GM19043 (cell line): ENCODE measurements at regions not wholly inside any gene's neighbourhood (a gene's known extent, or its start where the extent isn't known, plus 50 kb on each side); places are given as distances from the start of the nearest gene placed in this dataset.
"Not testable (repeated sequence)": the region's sequence is repeated elsewhere in the genome, so short reads cannot be mapped to it uniquely, and the experiment has no call there.

ENCODE experiments used
- ATAC-seq: cut with Tn5 transposase; IDR thresholded peaks from one replicate; pipeline ENCODE4 v1.9.1; 2021; ENCODE audit warnings: low read depth; ENCODE audit not compliant: unreplicated experiment

DNA sequence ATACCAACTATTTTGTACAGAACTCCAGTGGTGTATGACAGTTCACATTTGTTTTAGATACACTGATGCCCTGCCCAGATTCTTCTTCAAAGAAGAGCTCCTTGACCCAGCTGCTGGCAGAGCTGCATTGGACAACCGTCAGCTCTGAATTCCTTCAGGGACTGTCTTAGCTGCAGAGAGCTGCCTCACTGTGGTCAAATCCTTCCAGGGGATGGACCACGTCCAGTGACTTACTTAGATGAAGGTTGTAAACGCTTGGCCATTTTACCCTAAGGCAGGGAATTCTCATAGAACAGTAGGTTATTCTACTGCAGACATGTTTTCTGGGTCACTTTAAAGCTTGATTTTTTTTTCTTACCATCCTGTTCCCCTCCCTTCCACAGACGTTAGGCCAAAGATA is 905.0 kb upstream of the ATXN7L3B start:
- no peak for ATAC-seq

DNA sequence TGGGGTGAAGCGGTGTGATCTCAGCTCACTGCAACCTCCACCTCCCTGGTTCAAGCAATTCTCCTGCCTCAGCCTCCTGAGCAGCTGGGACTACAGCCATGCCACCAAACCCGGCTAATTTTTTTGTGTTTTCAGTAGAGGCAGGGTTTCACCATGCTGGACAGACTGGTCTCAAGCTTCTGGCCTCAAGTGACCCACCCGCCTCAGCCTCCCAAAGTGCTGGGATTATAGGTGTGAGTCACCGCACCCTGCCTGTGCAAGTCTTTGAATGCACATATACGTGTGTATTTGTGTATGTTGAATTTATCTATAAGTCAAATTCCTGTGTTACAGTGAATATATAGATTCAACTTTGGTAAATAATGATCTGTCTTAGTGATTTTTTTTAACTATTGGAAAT is 898.2 kb upstream of the ATXN7L3B start:
- not testable (repeated sequence) for ATAC-seq

DNA sequence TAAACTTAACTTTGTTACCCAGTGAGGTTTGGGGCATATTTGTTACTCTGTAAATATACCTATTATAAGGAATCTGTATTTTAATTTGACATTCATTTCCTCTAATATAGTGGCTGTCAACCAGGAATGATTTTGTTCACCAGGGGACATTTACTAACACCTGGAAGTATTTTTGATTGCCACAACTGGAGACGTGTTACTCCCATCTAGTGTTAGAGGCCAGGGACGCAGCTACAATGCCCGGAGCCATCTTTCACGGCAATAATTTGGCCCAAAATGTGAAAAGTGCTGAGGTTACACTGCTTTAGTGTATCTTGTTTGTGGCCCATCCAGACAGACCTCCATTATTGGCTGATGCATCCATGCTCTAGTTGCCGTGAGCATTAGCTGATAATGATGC is 881.3 kb upstream of the ATXN7L3B start:
- ATAC-seq, result no peak

DNA sequence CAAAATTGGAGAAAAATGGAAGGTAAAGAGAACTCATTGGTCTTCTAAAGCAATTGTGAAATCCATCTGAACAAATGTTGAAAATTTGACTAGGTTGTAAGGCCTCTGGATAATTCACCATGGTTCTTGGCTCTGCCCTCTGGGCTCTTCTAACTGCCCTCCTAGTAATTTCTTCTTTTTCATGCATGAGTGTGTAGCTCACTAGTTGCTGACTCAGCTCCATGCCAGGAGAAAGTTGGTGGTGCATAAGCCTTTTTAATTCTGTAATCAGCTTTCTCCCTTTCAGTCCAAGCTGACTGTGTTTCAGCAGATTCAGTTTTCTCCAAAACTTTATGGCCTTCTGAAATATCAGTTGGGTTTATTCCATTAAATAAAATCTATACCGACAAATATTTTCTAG is 877.8 kb upstream of the ATXN7L3B start:
- ATAC-seq, result no peak

DNA sequence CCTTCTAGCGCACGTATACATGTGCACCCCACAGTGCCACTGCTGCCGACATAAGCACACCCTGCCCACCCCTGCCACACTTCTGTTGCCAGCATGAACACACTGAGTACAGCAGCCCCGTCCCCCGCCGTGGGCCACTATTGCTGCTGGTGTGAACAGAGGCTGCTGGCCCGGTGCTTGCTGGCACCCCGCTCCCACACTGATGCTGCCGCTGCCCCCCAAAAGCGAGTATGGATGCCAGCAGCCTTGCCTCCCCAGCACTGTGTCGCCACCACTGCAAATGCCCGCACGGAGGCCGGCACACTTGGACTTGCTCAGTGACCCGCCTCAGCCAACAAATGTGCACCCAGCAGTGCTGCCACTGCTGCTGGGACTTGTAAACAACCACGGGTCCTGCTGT is 872.4 kb upstream of the ATXN7L3B start:
- ATAC-seq, result no peak

DNA sequence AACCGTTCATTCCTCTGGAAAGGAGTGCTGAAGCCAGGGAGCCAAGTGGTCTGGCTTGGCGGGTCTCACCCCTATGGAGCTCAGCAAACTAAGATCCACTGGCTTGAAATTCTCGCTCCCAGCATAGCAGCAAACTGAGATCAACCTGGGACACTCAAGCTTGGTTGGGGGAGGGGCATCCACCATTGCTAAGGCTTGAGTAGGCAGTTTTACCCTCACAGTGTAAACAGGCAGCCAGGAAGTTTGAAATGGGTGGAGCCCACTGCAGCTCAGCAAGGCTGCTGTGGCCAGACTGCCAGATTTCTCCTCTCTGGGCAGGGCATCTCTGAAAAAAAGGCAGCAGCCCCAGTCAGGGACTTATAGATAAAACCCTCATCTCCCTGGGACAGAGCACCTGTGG is 866.1 kb upstream of the ATXN7L3B start:
- ATAC-seq, result not testable (repeated sequence)

DNA sequence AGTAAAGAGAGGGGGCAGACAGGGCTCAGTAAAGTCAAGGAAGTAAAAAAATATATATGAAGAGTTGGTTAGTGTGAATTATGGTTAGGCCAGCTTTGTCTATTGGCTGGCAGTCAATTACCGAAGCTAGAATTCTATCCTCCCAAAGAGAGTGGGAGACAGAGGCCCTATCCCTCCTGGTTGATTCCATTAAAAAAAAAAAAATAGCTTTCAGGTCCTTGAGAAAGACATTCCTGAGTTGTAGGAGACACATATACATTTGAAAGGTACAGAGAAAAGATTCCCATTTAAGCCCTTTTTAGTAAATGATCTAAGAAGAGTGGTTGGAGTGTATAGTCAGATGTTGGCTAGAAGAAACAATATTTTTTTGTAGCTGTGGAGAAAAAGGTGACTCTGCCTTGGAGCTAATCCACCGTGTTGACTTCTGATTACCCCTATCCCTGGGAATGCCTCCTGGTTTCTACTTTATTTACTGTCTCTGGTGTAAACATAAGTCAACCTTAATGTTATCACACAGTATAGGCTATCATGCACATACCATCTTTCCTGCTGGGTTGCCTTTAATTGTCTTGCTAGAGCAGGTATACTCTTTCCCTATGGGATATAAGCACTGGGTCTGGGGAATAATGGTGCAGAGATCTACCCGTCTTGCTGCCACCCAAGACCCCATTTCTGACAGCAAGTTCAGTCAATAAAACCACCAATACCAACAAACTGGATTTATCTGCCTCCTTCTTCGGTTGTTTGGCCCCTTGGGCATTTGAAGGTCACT is 859.9 kb upstream of the ATXN7L3B start:
- no peak for ATAC-seq

DNA sequence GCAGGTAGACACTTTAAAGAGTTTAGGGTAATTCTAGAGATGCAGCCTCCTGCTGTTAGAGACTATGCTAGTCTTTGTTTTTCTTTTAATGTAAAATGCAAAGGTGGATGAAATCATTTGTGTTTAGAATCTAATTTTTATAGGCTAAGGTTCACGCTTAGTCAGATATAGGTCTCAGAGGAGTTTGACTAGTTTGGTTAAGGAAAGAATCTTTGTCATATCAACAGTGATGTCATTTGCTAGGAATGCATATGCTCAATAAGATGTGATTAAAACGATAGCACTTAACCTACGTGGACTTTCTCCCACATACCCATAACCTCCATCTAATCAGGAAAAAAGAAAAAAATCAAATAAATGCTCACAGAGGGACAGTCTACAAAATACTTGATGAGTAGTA is 859.3 kb upstream of the ATXN7L3B start:
- no peak for ATAC-seq

DNA sequence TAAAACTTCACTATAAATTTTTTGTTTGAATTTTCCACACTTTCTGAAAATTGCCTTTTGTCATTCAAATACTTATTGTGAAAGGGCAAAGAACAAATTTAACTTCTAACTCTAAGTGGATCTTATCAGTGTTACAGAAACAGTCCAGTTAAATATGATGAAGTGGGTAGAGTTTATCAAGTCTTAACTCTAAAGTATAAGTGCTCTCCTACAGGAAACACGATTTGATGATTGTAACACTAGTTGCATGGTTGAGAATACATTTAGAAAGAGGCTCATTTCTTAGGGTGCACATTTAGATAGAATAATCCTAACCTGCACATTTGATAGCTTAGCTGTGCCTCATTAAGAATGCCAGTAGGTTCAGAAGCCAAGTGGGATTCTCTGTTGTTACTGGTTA is 838.3 kb upstream of the ATXN7L3B start:
- ATAC-seq, result no peak

DNA sequence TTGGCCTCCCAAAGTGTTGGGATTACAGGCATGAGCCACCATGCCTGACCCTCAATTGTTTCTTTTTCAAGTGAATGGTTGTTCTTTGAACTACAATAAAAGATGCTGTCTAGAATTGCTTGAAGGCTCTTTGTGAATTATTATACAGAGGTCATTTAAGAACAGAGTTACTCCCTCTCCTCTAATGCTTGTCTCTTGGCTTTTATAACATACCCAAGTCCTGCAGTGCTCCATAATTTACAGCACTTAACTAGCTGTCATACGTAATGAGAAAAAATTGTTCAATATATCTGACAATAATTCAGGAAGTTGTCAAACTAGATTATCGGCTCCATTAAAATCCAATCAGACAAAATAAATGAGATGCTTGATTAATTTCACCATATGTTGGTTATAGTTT is 823.0 kb upstream of the ATXN7L3B start:
- ATAC-seq, result no peak

DNA sequence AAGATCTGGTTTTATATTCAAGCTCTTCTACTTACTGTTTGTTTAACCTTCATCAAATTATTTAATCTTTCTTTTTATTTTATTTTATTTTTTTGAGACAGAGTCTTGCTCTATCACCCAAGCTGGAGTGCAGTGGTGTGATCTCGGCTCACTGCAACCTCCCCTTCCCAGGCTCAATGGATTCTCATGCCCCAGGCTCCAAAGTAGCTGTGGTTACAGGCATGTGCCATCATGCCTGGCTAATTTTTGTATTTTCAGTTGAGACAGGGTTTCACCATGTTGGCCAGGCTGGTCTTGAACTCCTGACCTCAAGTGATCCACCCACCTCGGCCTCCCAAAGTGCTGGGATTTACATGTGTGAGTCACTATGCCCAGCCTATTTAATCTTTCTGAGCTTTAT is 821.5 kb upstream of the ATXN7L3B start:
- not testable (repeated sequence) for ATAC-seq

DNA sequence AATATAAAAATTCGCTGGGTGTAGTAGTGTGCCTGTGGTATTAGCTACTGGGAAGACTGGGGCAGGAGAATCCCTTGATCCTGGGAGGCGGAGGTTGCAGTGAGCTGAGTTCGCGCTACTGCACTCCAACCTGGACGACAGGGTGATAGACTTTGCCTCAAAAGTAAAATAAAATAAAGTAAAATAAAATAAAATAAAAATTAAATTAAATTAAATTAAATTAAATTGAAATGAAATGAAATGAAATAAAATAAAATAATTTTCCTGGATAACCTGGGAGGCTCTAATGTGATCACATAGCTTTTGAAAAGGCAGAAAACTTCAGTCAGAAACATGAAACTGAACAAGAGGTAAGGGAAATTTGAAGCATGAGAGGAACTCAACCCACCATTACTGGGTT is 818.4 kb upstream of the ATXN7L3B start:
- ATAC-seq, result no peak

DNA sequence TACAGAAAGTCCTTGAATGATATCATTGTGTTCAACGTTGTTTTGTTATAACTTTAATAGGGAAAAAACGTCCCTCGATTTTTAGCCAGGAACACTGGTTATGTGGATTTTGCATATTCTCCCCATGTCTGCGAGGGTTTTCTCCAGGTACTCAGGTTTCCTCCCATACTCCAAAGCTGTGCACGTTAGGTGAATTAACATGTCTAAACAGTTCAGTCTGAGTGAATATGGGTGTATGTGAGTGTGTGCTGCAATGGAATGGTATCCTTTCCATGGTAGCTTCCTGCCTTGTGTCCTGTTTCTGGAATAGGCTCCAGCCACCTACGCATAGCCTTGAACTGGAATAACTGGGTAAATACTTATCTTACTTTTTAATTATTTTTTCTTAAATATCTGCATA is 810.8 kb upstream of the ATXN7L3B start:
- ATAC-seq, result no peak

DNA sequence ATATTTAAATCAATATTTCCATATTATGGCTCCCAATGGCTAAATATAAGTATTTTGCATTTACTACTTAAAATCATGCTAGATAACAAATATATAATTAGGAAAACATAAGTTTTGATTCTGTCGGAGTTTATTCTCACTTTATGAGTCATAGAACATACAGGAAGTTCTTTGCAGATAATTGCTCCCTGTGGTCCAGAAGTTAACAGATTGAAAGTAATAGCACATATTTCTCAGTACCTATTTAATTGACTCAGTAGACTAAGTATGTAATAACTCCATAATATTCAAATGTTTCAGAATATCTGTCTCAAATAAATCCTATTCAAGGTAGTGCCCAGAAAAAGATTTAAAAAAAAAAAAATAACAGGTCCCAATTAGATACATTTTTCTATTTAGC is 806.0 kb upstream of the ATXN7L3B start:
- ATAC-seq, result no peak

DNA sequence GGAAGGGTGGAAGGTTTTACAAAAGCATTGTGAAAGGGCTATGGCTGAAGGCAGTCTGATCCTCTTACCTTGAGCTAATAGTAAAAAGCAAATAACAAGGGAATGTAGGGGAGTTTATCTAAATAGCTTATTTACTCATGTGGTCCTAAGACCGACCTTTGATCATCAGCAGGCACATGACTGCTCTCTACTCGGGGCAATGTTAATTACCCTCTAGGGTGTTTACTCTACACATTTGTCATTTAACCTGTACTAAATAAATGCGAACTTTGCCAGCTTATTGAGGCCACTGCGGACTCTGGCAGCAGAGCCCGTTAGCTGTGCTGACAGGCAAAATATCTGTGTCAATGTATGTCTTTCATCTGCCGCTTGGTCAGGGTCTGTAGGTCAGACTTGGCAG is 768.3 kb upstream of the ATXN7L3B start:
- no peak for ATAC-seq

DNA sequence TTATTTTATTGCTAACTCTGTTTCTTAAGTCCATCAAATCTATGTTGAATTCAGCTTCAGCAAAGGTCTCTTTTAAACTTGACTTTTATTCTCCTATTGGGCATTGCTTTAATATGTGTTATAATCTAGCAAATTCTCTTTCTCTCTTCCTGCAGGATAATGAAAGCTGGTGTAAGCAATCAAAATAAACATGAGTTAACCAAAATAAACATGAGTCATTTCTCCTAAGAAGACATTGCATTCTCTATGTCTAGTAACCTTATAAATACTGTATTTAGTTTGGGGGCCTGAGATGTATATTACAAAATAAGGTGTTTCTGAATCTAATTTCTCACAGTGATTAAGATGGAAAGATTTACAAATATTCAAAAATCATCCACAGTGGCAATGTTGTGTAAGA is 739.1 kb upstream of the ATXN7L3B start:
- no peak for ATAC-seq

DNA sequence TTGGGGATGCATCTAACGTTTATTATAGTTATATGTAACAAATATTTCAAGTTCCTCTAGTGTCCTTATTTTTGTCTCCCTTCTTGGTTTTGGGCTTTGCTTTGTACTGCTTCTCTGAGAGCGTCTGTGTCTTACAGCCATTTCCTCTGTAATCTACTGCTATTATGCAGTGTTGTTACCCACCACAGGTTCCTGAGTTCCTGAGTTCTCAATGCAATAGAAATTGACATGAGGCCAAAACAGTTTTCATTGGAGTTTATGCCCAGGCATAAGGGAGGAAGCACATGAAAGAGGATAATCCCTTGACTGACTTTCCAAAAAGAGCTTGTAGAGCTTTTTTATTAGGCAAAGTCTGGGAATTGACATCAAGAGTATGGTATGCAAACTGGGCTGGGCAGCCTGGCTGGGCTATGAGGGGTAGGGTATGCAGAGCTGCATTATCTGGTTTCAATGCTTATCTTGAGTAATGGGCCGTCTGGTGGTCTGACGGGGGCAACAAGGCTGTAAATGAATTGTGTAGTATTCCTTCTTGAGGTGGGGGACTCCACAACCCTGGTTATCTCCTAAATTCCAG is 722.5 kb upstream of the ATXN7L3B start:
- ATAC-seq, result no peak

DNA sequence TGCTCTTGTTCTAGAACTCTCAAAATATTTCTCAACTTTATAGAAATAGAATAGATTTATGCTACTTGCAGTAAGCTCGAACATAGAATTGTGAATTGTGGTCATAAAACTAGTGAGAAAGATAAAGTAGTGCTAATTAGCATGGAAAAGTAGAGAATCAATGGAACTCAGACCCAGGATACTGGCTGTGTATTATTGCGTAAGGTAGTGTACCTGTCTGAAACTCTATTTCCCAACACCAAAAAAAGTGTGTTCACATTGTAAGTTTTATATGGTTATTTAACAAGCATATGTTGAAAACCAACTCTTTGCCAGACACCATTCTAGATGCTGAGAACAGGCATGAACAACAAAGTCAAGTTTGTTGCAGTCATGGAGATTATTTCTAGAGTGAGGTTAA is 720.5 kb upstream of the ATXN7L3B start:
- no peak for ATAC-seq

DNA sequence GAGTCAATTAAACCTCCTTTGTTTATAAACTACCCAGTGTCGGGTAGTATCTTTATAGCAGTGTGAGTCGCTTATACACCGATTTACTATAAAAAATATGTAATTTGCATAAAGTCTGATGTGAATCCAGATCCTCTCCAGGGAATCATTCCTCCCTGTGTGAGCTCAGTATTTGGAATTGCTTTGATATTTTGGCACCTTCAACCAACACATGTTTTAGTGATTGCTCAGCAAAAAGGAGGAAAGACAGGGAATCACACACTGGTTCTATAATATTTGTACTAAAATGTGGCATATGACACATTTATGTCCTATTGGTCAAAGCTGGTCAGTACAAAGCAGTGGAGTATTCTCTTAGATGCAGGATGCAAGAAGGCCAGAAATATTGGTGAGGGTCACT is 703.9 kb upstream of the ATXN7L3B start:
- no peak for ATAC-seq

DNA sequence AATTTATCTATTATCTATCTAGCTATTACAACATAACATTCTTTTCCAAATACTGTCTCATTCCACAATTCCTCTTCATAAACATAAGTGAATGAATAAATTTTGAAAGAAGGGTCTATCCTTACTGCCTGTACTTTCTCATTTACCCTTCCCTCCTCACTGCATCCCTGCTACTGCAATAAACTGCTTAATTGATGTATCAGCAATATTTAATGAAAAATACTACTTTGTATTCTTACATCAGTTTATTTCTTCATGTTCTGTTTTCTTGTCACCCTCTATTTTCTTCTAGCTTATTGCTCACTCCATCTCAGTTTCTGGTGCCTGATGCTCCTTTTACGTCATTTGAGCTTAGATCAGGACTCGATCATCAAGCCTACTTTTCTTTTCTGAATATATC is 695.7 kb upstream of the ATXN7L3B start:
- no peak for ATAC-seq

DNA sequence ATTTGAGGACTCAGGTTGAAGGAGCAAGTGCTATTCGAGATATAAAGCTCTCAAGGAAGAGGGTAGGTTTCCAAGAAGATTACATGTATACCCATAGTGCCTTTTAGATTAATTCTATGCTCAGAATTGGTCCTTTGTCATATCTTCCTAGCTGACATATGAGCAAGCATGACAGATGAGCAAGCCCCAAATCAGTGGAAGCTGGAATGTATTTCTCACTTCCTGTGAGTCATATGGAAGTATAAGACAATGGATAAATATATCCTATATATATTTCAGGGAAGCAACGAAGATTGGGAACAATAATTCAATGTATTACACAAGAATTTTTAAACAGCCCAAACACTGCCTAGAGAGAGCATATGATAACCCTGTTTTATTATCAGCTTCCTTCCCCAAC is 674.1 kb upstream of the ATXN7L3B start:
- no peak for ATAC-seq

DNA sequence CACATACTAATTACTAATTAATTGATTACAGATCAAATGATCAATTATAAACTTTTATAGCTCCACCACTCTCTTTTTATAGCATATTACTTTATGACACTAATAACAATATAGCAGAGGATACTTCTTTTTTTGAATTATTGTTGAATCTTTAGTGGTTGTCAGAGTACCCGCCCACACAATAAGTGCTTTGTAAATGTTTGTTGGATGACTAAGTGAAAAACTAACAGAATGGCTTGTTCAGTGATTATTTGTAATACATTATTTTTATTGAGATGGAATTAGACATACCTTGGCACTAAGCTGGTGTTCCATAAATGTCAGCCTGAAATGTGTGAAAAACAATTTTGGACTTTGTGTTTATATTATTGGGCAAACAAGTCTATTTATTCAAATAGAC is 670.5 kb upstream of the ATXN7L3B start:
- ATAC-seq, result no peak

DNA sequence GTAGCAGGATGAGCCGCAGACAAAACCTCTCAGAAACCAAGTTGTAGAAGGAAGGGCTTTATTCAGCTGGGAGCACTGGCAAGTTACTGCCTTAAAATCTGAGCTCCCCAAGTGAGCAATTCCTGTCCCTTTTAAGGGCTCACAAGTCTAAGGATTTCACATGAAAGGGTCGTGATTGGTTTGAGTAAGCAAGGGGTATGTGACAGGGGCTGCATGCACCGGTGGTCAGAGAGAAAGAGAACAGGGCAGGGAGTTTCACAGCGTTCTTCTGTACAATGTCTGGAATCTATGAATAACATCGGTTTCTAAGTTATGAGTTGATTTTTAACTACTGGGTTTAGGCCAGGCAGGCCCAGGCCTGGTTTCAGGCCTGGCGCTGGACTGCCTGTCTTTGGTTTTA is 660.3 kb upstream of the ATXN7L3B start:
- not testable (repeated sequence) for ATAC-seq
